ENCODE measurements at regions not wholly inside any gene's neighbourhood (a gene's known extent, or its start where the extent isn't known, plus 50 kb on each side); places are given as distances from the start of the nearest gene placed in this dataset.

GRCh38 chr17:69764146-69764545 is 310.9 kb upstream of the KCNJ16 start:
- no peak for DNase-seq (ENCODE audit: low spot score)

- no peak for DNase-seq (ENCODE audit: low spot score)
Measured at GRCh38 chr17:69769050-69769449, 306.0 kb upstream of the KCNJ16 start.

- DNase-seq (ENCODE audit: low spot score), result no peak
Measured at GRCh38 chr17:69773081-69773480, 301.9 kb upstream of the KCNJ16 start.

GRCh38 chr17:69779378-69780214 is 295.4 kb upstream of the KCNJ16 start:
- no peak for DNase-seq (ENCODE audit: low spot score)

GRCh38 chr17:69783865-69784264 is 291.2 kb upstream of the KCNJ16 start:
- DNase-seq (ENCODE audit: low spot score), result no peak

- DNase-seq (ENCODE audit: low spot score), result no peak
Measured at GRCh38 chr17:69788957-69789356, 286.1 kb upstream of the KCNJ16 start.

- no peak for DNase-seq (ENCODE audit: low spot score)
Measured at GRCh38 chr17:69796078-69796477, 278.9 kb upstream of the KCNJ16 start.

- no peak for DNase-seq (ENCODE audit: low spot score)
Measured at GRCh38 chr17:69800870-69801269, 274.2 kb upstream of the KCNJ16 start.

GRCh38 chr17:69801368-69801767 is 273.7 kb upstream of the KCNJ16 start:
- no peak for DNase-seq (ENCODE audit: low spot score)

GRCh38 chr17:69802045-69802740 is 272.8 kb upstream of the KCNJ16 start:
- no peak for DNase-seq (ENCODE audit: low spot score)

- no peak for DNase-seq (ENCODE audit: low spot score)
Measured at GRCh38 chr17:69809331-69809730, 265.7 kb upstream of the KCNJ16 start.

GRCh38 chr17:69810326-69810965 is 264.6 kb upstream of the KCNJ16 start:
- no peak for DNase-seq (ENCODE audit: low spot score)

- no peak for DNase-seq (ENCODE audit: low spot score)
Measured at GRCh38 chr17:69812240-69812837, 262.7 kb upstream of the KCNJ16 start.

- DNase-seq (ENCODE audit: low spot score), result no peak
Measured at GRCh38 chr17:69814031-69814430, 261.0 kb upstream of the KCNJ16 start.

- no peak for DNase-seq (ENCODE audit: low spot score)
Measured at GRCh38 chr17:69815406-69815805, 259.6 kb upstream of the KCNJ16 start.

GRCh38 chr17:69818467-69818866 is 256.6 kb upstream of the KCNJ16 start:
- no peak for DNase-seq (ENCODE audit: low spot score)

- DNase-seq (ENCODE audit: low spot score), result peak; percentile 34
Measured at GRCh38 chr17:69819316-69820087, 255.5 kb upstream of the KCNJ16 start.

- DNase-seq (ENCODE audit: low spot score), result no peak
Measured at GRCh38 chr17:69820876-69821473, 254.1 kb upstream of the KCNJ16 start.

- no peak for DNase-seq (ENCODE audit: low spot score)
Measured at GRCh38 chr17:69822314-69822875, 252.6 kb upstream of the KCNJ16 start.

GRCh38 chr17:69828087-69828486 is 246.9 kb upstream of the KCNJ16 start:
- peak; percentile 36 for DNase-seq (ENCODE audit: low spot score)

- no peak for DNase-seq (ENCODE audit: low spot score)
Measured at GRCh38 chr17:69834494-69834893, 240.5 kb upstream of the KCNJ16 start.

Data from AG08396 (cell line).